ENCODE measurements at regions not wholly inside any gene's neighbourhood (a gene's known extent, or its start where the extent isn't known, plus 50 kb on each side); places are given as distances from the start of the nearest gene placed in this dataset.

DNA sequence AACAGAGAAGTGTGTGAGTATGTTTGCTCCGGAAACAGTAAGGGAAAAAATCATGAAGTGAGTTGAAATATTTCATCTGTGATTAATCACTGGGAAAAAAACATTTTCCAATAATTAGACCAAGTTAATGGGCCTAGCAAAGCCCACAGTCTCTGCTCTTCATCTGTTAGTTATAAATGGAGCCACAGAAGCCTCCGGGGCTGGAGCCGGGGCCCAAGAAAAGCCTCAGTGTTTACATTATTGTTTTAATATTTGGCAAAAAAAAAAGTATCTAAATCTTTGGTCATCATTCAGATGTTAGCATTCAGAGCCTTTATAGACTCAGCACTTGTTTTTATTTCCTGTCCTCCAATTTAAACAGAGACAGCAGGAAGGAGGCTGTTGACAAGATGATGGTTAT, 115.0 kb downstream of the UBE2U start:
- no peak overlapping the region for H3K4me3 Mint-ChIP-seq (ENCODE audit: low read depth)
- peaks cover 4% of the 10 kb centered on the region for H3K27me3 Mint-ChIP-seq
- no peaks in the 10 kb centered on the region for H3K9me3 Mint-ChIP-seq (ENCODE audit: low read depth)
- H3K36me3 Mint-ChIP-seq (ENCODE audit: insufficient read depth) = no peaks in the 10 kb centered on the region
- no peak overlapping the region for H3K27ac Mint-ChIP-seq
- H3K4me1 Mint-ChIP-seq (ENCODE audit: low read depth) = peaks cover 7% of the 10 kb centered on the region
- DNase-seq (ENCODE audit: low spot score, unreplicated experiment) = no peak
- TF ChIP-seq, protein P1, sequence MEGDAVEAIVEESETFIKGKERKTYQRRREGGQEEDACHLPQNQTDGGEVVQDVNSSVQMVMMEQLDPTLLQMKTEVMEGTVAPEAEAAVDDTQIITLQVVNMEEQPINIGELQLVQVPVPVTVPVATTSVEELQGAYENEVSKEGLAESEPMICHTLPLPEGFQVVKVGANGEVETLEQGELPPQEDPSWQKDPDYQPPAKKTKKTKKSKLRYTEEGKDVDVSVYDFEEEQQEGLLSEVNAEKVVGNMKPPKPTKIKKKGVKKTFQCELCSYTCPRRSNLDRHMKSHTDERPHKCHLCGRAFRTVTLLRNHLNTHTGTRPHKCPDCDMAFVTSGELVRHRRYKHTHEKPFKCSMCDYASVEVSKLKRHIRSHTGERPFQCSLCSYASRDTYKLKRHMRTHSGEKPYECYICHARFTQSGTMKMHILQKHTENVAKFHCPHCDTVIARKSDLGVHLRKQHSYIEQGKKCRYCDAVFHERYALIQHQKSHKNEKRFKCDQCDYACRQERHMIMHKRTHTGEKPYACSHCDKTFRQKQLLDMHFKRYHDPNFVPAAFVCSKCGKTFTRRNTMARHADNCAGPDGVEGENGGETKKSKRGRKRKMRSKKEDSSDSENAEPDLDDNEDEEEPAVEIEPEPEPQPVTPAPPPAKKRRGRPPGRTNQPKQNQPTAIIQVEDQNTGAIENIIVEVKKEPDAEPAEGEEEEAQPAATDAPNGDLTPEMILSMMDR (IDR thresholded peaks at IDR 0.05; ENCODE audit: unreplicated experiment) = no peak

DNA sequence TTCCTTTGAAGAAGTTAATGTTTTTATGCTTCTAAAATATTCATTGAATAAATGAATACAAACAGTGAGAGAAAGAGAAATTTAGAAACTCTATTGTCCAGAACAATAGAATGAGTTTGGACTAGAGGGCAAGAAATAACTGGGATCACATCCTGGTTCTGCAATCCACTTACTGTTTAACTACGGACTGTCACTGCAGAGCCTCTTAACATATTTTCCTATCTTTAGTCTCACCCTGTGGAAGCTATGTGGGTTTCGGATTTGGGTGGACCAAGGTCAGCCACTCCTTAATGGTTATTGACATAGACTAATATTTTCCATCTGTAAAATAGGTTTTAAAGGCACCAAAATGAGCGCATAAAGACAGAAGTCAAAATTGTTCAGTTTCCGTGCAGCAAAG, 116.6 kb downstream of the UBE2U start:
- TF ChIP-seq, protein P1 (IDR thresholded peaks at IDR 0.05; ENCODE audit: unreplicated experiment) = no peak
- H3K4me3 Mint-ChIP-seq (ENCODE audit: low read depth) = no peak overlapping the region

DNA sequence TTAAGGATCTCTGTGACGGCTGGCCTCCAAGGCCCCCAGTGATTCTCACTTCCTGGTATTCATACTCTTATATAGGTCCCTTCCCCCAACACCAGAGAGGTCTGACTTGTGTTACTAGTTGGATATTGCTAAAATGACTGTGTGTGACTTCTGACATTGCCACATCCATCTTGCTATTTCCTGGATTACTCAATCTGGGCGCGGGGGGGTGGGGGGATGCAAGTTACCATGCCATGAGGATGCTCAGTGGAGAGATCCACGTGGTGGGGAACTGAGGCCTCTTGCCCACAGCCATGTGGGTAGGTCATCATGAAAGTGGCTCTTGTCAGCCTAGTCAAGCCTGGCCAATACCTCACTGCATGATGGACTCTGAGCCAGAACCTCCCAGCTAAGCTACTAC, 117.0 kb downstream of the UBE2U start:
- Mint-ChIP-seq H3K4me3 (ENCODE audit: low read depth) (no peak overlapping the region), H3K9me3 (ENCODE audit: low read depth) (no peaks in the 10 kb centered on the region), H3K36me3 (ENCODE audit: insufficient read depth) (no peaks in the 10 kb centered on the region), H3K27ac (no peak overlapping the region), H3K27me3 (peaks cover 4% of the 10 kb centered on the region), H3K4me1 (ENCODE audit: low read depth) (peaks cover 7% of the 10 kb centered on the region)
- DNase-seq (ENCODE audit: low spot score, unreplicated experiment) = no peak
- TF ChIP-seq, protein P1 (IDR thresholded peaks at IDR 0.05; ENCODE audit: unreplicated experiment) = no peak

More for the DNA sequence above, 116.6 kb downstream of the UBE2U start:
- Mint-ChIP-seq H3K4me1 (ENCODE audit: low read depth) (peaks cover 7% of the 10 kb centered on the region), H3K9me3 (ENCODE audit: low read depth) (no peaks in the 10 kb centered on the region), H3K27me3 (peaks cover 4% of the 10 kb centered on the region), H3K27ac (no peak overlapping the region), H3K36me3 (ENCODE audit: insufficient read depth) (no peaks in the 10 kb centered on the region)
- no peak for DNase-seq (ENCODE audit: low spot score, unreplicated experiment)

DNA sequence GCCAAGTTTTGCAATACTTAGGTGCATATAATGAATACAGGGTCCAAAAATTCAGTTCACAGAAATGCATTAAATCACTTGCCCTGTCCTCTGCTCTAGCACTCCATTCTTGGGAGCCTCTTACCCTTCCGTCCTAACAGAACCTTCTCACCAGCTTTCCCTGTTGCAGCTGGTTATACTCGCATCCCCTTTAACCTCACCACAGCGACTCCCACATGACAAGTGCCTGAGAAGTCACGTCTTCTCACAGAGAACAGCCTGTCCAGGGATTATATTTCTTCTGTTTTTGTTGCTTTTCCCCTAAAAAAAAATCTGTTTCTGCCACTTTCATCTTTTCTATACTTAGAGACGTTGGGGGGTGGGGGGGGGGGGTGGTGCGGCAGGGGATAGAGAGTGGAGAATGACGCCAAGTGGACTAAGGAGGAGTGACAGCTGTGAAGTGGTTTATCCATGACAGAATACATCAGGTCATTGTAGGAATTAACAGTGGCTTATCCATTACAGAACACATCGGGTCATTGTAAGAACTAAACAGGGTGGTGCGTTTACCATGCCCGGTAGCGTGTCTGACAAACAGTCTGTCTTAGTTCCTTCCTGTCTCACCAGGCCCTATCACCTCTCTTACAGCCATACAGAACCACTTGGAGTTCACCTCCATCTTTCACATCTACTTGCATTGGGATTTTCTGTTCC, 117.6 kb downstream of the UBE2U start:
- no peak overlapping the region for H3K4me3 Mint-ChIP-seq (ENCODE audit: low read depth)

DNA sequence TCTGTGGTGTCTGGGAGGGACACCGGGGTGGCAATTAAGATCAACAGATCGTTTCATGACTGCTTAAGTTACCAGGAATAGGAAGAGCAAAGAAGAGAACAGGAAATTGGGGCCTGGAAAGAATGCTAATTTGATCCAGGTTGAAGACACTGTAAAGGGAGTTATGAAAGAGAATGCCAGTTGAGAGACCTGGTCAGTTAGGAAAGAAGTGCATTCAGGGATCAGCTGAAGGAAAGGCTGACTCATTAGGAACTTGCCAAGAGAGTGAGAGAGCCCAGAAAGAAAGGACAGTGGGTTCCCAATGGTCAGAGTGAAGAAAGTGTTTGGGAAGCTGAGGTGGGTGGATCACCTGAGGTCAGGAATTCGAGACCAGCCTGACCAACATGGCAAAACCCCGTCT, 119.6 kb downstream of the UBE2U start:
- peaks cover 4% of the 10 kb centered on the region for H3K27me3 Mint-ChIP-seq
- TF ChIP-seq, protein P1 (IDR thresholded peaks at IDR 0.05; ENCODE audit: unreplicated experiment) = no peak
- H3K4me1 Mint-ChIP-seq (ENCODE audit: low read depth) = no peaks in the 10 kb centered on the region
- no peak for DNase-seq (ENCODE audit: low spot score, unreplicated experiment)
- H3K9me3 Mint-ChIP-seq (ENCODE audit: low read depth) = no peaks in the 10 kb centered on the region
- H3K4me3 Mint-ChIP-seq (ENCODE audit: low read depth) = no peak overlapping the region
- H3K36me3 Mint-ChIP-seq (ENCODE audit: insufficient read depth) = no peaks in the 10 kb centered on the region
- no peak overlapping the region for H3K27ac Mint-ChIP-seq

More for the DNA sequence above, 117.6 kb downstream of the UBE2U start:
- Mint-ChIP-seq H3K4me1 (ENCODE audit: low read depth) (peaks cover 2% of the 10 kb centered on the region), H3K36me3 (ENCODE audit: insufficient read depth) (no peaks in the 10 kb centered on the region), H3K27ac (no peak overlapping the region), H3K9me3 (ENCODE audit: low read depth) (no peaks in the 10 kb centered on the region), H3K27me3 (peaks cover 4% of the 10 kb centered on the region)
- TF ChIP-seq, protein P1 (IDR thresholded peaks at IDR 0.05; ENCODE audit: unreplicated experiment) = no peak
- DNase-seq (ENCODE audit: low spot score, unreplicated experiment) = no peak

Data from progenitor cell of endocrine pancreas (in vitro differentiated cells).